ENCODE measurements at regions not wholly inside any gene's neighbourhood (a gene's known extent, or its start where the extent isn't known, plus 50 kb on each side); places are given as distances from the start of the nearest gene placed in this dataset.

DNA sequence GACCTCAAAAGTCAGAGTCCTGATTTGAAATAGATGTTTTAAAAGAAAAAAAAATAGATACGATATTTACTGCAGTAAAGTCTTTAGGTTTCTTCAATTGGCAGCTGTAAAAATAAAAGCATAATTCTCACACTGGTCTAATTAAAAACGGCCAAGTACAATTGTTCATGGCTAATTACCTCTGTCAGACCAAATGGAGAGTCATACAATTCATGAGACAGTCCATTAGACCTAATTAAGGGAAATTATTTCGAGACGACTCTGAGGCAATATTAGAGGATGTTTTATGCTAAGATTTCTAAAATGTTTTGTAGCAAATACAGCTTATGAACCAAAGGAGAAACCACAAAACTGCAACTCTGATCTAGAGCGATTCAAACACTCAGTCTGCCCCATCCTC lies 131.3 kb downstream of the PHLDA1 start:
- TF ChIP-seq, protein P1, sequence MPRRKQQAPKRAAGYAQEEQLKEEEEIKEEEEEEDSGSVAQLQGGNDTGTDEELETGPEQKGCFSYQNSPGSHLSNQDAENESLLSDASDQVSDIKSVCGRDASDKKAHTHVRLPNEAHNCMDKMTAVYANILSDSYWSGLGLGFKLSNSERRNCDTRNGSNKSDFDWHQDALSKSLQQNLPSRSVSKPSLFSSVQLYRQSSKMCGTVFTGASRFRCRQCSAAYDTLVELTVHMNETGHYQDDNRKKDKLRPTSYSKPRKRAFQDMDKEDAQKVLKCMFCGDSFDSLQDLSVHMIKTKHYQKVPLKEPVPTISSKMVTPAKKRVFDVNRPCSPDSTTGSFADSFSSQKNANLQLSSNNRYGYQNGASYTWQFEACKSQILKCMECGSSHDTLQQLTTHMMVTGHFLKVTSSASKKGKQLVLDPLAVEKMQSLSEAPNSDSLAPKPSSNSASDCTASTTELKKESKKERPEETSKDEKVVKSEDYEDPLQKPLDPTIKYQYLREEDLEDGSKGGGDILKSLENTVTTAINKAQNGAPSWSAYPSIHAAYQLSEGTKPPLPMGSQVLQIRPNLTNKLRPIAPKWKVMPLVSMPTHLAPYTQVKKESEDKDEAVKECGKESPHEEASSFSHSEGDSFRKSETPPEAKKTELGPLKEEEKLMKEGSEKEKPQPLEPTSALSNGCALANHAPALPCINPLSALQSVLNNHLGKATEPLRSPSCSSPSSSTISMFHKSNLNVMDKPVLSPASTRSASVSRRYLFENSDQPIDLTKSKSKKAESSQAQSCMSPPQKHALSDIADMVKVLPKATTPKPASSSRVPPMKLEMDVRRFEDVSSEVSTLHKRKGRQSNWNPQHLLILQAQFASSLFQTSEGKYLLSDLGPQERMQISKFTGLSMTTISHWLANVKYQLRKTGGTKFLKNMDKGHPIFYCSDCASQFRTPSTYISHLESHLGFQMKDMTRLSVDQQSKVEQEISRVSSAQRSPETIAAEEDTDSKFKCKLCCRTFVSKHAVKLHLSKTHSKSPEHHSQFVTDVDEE (CRISPR knock-in tag; IDR thresholded peaks at IDR 0.05) = no peak
- TF ChIP-seq, protein P2, sequence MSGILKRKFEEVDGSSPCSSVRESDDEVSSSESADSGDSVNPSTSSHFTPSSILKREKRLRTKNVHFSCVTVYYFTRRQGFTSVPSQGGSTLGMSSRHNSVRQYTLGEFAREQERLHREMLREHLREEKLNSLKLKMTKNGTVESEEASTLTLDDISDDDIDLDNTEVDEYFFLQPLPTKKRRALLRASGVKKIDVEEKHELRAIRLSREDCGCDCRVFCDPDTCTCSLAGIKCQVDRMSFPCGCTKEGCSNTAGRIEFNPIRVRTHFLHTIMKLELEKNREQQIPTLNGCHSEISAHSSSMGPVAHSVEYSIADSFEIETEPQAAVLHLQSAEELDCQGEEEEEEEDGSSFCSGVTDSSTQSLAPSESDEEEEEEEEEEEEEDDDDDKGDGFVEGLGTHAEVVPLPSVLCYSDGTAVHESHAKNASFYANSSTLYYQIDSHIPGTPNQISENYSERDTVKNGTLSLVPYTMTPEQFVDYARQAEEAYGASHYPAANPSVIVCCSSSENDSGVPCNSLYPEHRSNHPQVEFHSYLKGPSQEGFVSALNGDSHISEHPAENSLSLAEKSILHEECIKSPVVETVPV (CRISPR knock-in tag; IDR thresholded peaks at IDR 0.05) = no peak
- TF ChIP-seq ISL1 (CRISPR knock-in tag; IDR thresholded peaks at IDR 0.05) (no peak), ZFP30 (CRISPR knock-in tag; IDR thresholded peaks at IDR 0.05) (no peak), GLIS3 (CRISPR knock-in tag; IDR thresholded peaks at IDR 0.05) (no peak), RARB (CRISPR knock-in tag; IDR thresholded peaks at IDR 0.05) (no peak), ZFP3 (CRISPR knock-in tag; IDR thresholded peaks at IDR 0.05) (no peak)
- TF ChIP-seq, protein P3, sequence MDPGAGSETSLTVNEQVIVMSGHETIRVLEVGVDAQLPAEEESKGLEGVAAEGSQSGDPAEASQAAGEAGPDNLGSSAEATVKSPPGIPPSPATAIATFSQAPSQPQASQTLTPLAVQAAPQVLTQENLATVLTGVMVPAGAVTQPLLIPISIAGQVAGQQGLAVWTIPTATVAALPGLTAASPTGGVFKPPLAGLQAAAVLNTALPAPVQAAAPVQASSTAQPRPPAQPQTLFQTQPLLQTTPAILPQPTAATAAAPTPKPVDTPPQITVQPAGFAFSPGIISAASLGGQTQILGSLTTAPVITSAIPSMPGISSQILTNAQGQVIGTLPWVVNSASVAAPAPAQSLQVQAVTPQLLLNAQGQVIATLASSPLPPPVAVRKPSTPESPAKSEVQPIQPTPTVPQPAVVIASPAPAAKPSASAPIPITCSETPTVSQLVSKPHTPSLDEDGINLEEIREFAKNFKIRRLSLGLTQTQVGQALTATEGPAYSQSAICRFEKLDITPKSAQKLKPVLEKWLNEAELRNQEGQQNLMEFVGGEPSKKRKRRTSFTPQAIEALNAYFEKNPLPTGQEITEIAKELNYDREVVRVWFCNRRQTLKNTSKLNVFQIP (CRISPR knock-in tag; IDR thresholded peaks at IDR 0.05; ENCODE audit: borderline replicate concordance, low read depth) = no peak

Measured in SK-N-SH treated with all-trans-retinoic acid at 6 μM for 48 hours (cell line).